ENCODE measurements at regions not wholly inside any gene's neighbourhood (a gene's known extent, or its start where the extent isn't known, plus 50 kb on each side); places are given as distances from the start of the nearest gene placed in this dataset.

- no peaks in the 10 kb centered on the region for H3K27me3 Mint-ChIP-seq (ENCODE audit: low read depth)
- H3K36me3 Mint-ChIP-seq (ENCODE audit: low read depth), result no peaks in the 10 kb centered on the region
- TF ChIP-seq, protein P1, sequence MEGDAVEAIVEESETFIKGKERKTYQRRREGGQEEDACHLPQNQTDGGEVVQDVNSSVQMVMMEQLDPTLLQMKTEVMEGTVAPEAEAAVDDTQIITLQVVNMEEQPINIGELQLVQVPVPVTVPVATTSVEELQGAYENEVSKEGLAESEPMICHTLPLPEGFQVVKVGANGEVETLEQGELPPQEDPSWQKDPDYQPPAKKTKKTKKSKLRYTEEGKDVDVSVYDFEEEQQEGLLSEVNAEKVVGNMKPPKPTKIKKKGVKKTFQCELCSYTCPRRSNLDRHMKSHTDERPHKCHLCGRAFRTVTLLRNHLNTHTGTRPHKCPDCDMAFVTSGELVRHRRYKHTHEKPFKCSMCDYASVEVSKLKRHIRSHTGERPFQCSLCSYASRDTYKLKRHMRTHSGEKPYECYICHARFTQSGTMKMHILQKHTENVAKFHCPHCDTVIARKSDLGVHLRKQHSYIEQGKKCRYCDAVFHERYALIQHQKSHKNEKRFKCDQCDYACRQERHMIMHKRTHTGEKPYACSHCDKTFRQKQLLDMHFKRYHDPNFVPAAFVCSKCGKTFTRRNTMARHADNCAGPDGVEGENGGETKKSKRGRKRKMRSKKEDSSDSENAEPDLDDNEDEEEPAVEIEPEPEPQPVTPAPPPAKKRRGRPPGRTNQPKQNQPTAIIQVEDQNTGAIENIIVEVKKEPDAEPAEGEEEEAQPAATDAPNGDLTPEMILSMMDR (IDR thresholded peaks at IDR 0.05; ENCODE audit: unreplicated experiment in 3 of 3), result no peak
- no peak overlapping the region for H3K27ac Mint-ChIP-seq
- H3K9me3 Mint-ChIP-seq, result no peaks in the 10 kb centered on the region
- H3K4me1 Mint-ChIP-seq, result no peaks in the 10 kb centered on the region
- H3K4me3 Mint-ChIP-seq, result no peak overlapping the region
These were observed 1371.7 kb upstream of the PABPC4L start for GRCh38 chr4:135573251-135573650.

GRCh38 chr4:135564090-135564489 lies 1362.5 kb upstream of the PABPC4L start:
- H3K36me3 Mint-ChIP-seq (ENCODE audit: low read depth), result no peaks in the 10 kb centered on the region
- H3K9me3 Mint-ChIP-seq, result peaks cover 4% of the 10 kb centered on the region
- TF ChIP-seq, protein P1 (IDR thresholded peaks at IDR 0.05; ENCODE audit: unreplicated experiment in 3 of 3), result no peak
- no peaks in the 10 kb centered on the region for H3K27me3 Mint-ChIP-seq (ENCODE audit: low read depth)
- no peak overlapping the region for H3K27ac Mint-ChIP-seq
- no peaks in the 10 kb centered on the region for H3K4me1 Mint-ChIP-seq
- no peak overlapping the region for H3K4me3 Mint-ChIP-seq

DNA sequence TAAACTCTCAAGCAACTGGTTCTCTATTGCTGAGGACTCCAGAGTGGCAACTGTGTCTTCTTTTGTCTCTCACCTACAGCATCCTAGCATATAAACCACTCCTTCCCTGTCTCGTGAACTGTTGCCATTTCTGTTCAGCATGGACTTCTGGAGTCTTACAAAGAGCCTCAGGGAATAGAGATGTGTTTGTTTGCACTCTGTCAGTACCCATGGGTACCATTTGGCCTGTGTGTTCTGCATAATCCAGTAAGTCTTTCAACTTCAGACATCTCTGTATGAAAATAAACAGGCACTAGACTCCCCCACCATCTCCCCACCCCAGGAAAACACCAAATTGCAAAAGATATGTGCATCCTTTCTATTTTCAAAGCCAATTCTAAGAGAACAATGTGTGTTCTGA lies 1351.6 kb upstream of the PABPC4L start:
- Mint-ChIP-seq H3K27me3 (ENCODE audit: low read depth) (no peaks in the 10 kb centered on the region), H3K36me3 (ENCODE audit: low read depth) (no peaks in the 10 kb centered on the region), H3K4me1 (no peaks in the 10 kb centered on the region), H3K27ac (no peak overlapping the region), H3K4me3 (no peak overlapping the region), H3K9me3 (no peaks in the 10 kb centered on the region)
- TF ChIP-seq, protein P1 (IDR thresholded peaks at IDR 0.05; ENCODE audit: unreplicated experiment in 3 of 3), result no peak

DNA sequence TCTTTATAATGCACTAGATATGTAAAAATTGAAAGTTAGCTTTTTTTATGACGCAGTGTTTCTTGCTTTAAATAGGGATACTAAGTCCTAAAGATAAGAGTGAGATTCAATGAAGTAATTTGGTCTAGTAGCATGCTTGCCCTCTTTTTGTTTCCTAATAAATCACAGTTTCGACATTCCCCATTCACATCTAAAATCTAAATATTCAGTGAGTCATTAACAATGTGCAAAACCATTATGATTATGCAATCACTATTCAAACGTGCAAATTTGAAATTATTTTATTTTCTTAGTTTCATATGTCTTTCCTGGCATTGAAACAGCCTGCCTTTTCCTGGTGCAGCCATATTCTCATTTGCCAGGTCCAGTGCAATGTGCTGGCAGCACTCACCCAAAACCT lies 1350.5 kb upstream of the PABPC4L start:
- H3K9me3 Mint-ChIP-seq, result no peaks in the 10 kb centered on the region
- no peaks in the 10 kb centered on the region for H3K27me3 Mint-ChIP-seq (ENCODE audit: low read depth)
- no peak overlapping the region for H3K4me3 Mint-ChIP-seq

GRCh38 chr4:135548711-135549110 lies 1347.1 kb upstream of the PABPC4L start:
- Mint-ChIP-seq H3K36me3 (ENCODE audit: low read depth) (no peaks in the 10 kb centered on the region), H3K9me3 (no peaks in the 10 kb centered on the region), H3K27me3 (ENCODE audit: low read depth) (no peaks in the 10 kb centered on the region), H3K4me3 (no peak overlapping the region), H3K27ac (no peak overlapping the region), H3K4me1 (no peaks in the 10 kb centered on the region)
- TF ChIP-seq, protein P1 (IDR thresholded peaks at IDR 0.05; ENCODE audit: unreplicated experiment in 3 of 3), result no peak

More for the DNA sequence above, 1350.5 kb upstream of the PABPC4L start:
- TF ChIP-seq, protein P1 (IDR thresholded peaks at IDR 0.05; ENCODE audit: unreplicated experiment in 3 of 3), result no peak
- H3K27ac Mint-ChIP-seq, result no peak overlapping the region
- H3K4me1 Mint-ChIP-seq, result no peaks in the 10 kb centered on the region
- no peaks in the 10 kb centered on the region for H3K36me3 Mint-ChIP-seq (ENCODE audit: low read depth)

GRCh38 chr4:135545616-135546317 lies 1344.2 kb upstream of the PABPC4L start:
- Mint-ChIP-seq H3K27me3 (ENCODE audit: low read depth) (no peaks in the 10 kb centered on the region), H3K4me1 (no peaks in the 10 kb centered on the region), H3K4me3 (no peak overlapping the region), H3K27ac (no peak overlapping the region), H3K9me3 (peaks cover under 1% of the 10 kb centered on the region), H3K36me3 (ENCODE audit: low read depth) (no peaks in the 10 kb centered on the region)
- TF ChIP-seq, protein P1 (IDR thresholded peaks at IDR 0.05; ENCODE audit: unreplicated experiment in 3 of 3), result no peak

Data from nephron (organoid).